H9 (cell line): ENCODE measurements at regions not wholly inside any gene's neighbourhood (a gene's known extent, or its start where the extent isn't known, plus 50 kb on each side); places are given as distances from the start of the nearest gene placed in this dataset.

Experiments
- DNase-seq: peaks from one replicate; pipeline ENCODE4 v3.0.0-alpha.2; 2017
- H2AFZ ChIP-seq: one replicate; pipeline ENCODE4 v1.6.1; 2013; ENCODE audit warnings: mild to moderate bottlenecking, low read length, control low read depth, moderate library complexity
- H2AK5ac ChIP-seq: 2 replicates; pipeline ENCODE4 v1.6.1; 2013; ENCODE audit warnings: low read length, control low read depth, mixed read lengths; ENCODE audit not compliant: insufficient read length
- H2BK120ac ChIP-seq: one replicate; pipeline ENCODE4 v1.6.1; 2013; ENCODE audit warnings: low read depth, mild to moderate bottlenecking, low read length, control low read depth, inconsistent platforms; ENCODE audit not compliant: poor library complexity, severe bottlenecking
- H2BK12ac ChIP-seq: 2 replicates; pipeline ENCODE4 v1.6.1; 2013; ENCODE audit warnings: low read length, control low read depth, mixed read lengths, low read depth; ENCODE audit not compliant: insufficient read length
- H2BK15ac ChIP-seq: 2 replicates; pipeline ENCODE4 v1.6.1; 2013; ENCODE audit warnings: low read depth, low read length, control low read depth
- H2BK20ac ChIP-seq: one replicate; pipeline ENCODE4 v1.6.1; 2013; ENCODE audit warnings: low read depth, mild to moderate bottlenecking, low read length, control low read depth, inconsistent platforms; ENCODE audit not compliant: poor library complexity, severe bottlenecking
- H2BK5ac ChIP-seq: 2 replicates; pipeline ENCODE4 v1.6.1; 2013; ENCODE audit warnings: low read length, control low read depth, mixed read lengths; ENCODE audit not compliant: insufficient read length
- H3K14ac ChIP-seq: 2 replicates; pipeline ENCODE4 v1.6.1; 2013; ENCODE audit warnings: low read length, control low read depth; ENCODE audit not compliant: insufficient read depth
- H3K18ac ChIP-seq: 2 replicates; pipeline ENCODE4 v1.6.1; 2013; ENCODE audit warnings: low read depth, mild to moderate bottlenecking, mixed read lengths, low read length, control low read depth; ENCODE audit not compliant: insufficient read length
- H3K23ac ChIP-seq: 2 replicates; pipeline ENCODE4 v1.6.1; 2013; ENCODE audit warnings: low read length, control low read depth, mixed read lengths, low read depth; ENCODE audit not compliant: insufficient read length
- H3K23me2 ChIP-seq: 2 replicates; pipeline ENCODE4 v1.6.1; 2013; ENCODE audit warnings: low read depth, mild to moderate bottlenecking, mixed read lengths, low read length, control low read depth; ENCODE audit not compliant: insufficient read length, poor library complexity, severe bottlenecking
- H3K27ac ChIP-seq: 2 replicates; pipeline ENCODE4 v1.5.1; 2013; ENCODE audit warnings: low read length, control low read depth, mixed read lengths, low read depth; ENCODE audit not compliant: insufficient read length
- H3K27me3 ChIP-seq: 2 replicates; pipeline ENCODE4 v1.6.1; 2013; ENCODE audit warnings: low read length, control low read depth, inconsistent platforms; ENCODE audit not compliant: insufficient read depth
- H3K4ac ChIP-seq: 2 replicates; pipeline ENCODE4 v1.6.1; 2013; ENCODE audit warnings: low read depth, mild to moderate bottlenecking, control low read depth, inconsistent platforms, low read length, moderate library complexity
- H3K4me1 ChIP-seq: 2 replicates; pipeline ENCODE4 v1.6.1; 2013; ENCODE audit warnings: low read length, control low read depth, inconsistent platforms; ENCODE audit not compliant: insufficient read depth
- H3K4me2 ChIP-seq: 2 replicates; pipeline ENCODE4 v1.6.1; 2013; ENCODE audit warnings: low read length, control low read depth, mixed read lengths; ENCODE audit not compliant: insufficient read length, insufficient read depth
- H3K56ac ChIP-seq: 2 replicates; pipeline ENCODE4 v1.6.1; 2013; ENCODE audit warnings: low read depth, mild to moderate bottlenecking, mixed read lengths, low read length, control low read depth; ENCODE audit not compliant: insufficient read length
- H3K79me1 ChIP-seq: 2 replicates; pipeline ENCODE4 v1.6.1; 2013; ENCODE audit warnings: low read depth, mild to moderate bottlenecking, moderate library complexity, low read length, control low read depth, inconsistent platforms; ENCODE audit not compliant: insufficient read depth, poor library complexity, severe bottlenecking
- H3K79me2 ChIP-seq: 2 replicates; pipeline ENCODE4 v1.6.1; 2013; ENCODE audit warnings: low read length, control low read depth, inconsistent platforms; ENCODE audit not compliant: insufficient read depth
- H3K9ac ChIP-seq: 2 replicates; pipeline ENCODE4 v1.6.1; 2013; ENCODE audit warnings: low read length, control low read depth, mixed read lengths; ENCODE audit not compliant: insufficient read length; ENCODE audit errors: extremely low read depth
- H3K9me3 ChIP-seq: one replicate; pipeline ENCODE4 v1.6.1; 2013; ENCODE audit warnings: low read depth, low read length, inconsistent platforms; ENCODE audit not compliant: control insufficient read depth
- H3T11ph ChIP-seq: one replicate; pipeline ENCODE4 v1.6.1; 2013; ENCODE audit warnings: mild to moderate bottlenecking, low read length, control low read depth, inconsistent platforms
- H4K20me1 ChIP-seq: one replicate; pipeline ENCODE4 v1.6.1; 2013; ENCODE audit not compliant: control insufficient read depth, insufficient read length, insufficient read depth
- H4K5ac ChIP-seq: 2 replicates; pipeline ENCODE4 v1.6.1; 2013; ENCODE audit warnings: low read depth, mild to moderate bottlenecking, mixed read lengths, low read length, control low read depth; ENCODE audit not compliant: insufficient read length
- H4K8ac ChIP-seq: replicated peaks from 2 replicates; pipeline ENCODE4 v1.6.1; 2013; ENCODE audit warnings: low read length, control low read depth, mixed read lengths, low read depth; ENCODE audit not compliant: insufficient read length
- H4K91ac ChIP-seq: 2 replicates; pipeline ENCODE4 v1.6.1; 2013; ENCODE audit warnings: low read depth, mild to moderate bottlenecking, moderate library complexity, mixed read lengths, low read length, control low read depth; ENCODE audit not compliant: insufficient read length
- H3K27ac Mint-ChIP-seq, 3 experiments: 2 replicates in 2 of 3; 3 replicates in 1 of 3; pipeline ENCODE4 v1.8.0; 2020 to 2021; ENCODE audit warnings: mixed read lengths in 3 of 3, mild to moderate bottlenecking in 1 of 3, moderate library complexity in 1 of 3
- H3K27me3 Mint-ChIP-seq: 2 replicates; pipeline ENCODE4 v1.8.0; 2021; ENCODE audit warnings: low read depth, mild to moderate bottlenecking, moderate library complexity, mixed read lengths
- H3K36me3 Mint-ChIP-seq, 3 experiments: 2 replicates in 2 of 3; 3 replicates in 1 of 3; pipeline ENCODE4 v1.8.0; 2020 to 2021; ENCODE audit warnings: low read depth in 3 of 3, mixed read lengths in 3 of 3; ENCODE audit not compliant: insufficient read depth in 1 of 3
- H3K4me1 Mint-ChIP-seq, 2 experiments: 2 replicates each; pipeline ENCODE4 v1.8.0; 2020; ENCODE audit warnings: mixed read lengths in 2 of 2
- H3K4me3 Mint-ChIP-seq, 2 experiments: 2 replicates in 1 of 2; 3 replicates in 1 of 2; pipeline ENCODE4 v1.8.0; 2020 to 2021; ENCODE audit warnings: mild to moderate bottlenecking in 2 of 2, mixed read lengths in 2 of 2, moderate library complexity in 1 of 2
- H3K9me3 Mint-ChIP-seq, 2 experiments: 2 replicates in 1 of 2; 3 replicates in 1 of 2; pipeline ENCODE4 v1.8.0; 2020; ENCODE audit warnings: mild to moderate bottlenecking in 2 of 2, mixed read lengths in 2 of 2, moderate library complexity in 1 of 2
- WGBS: extraction: QIAGEN DNeasy Blood & Tissue Kit; methylation state at CpG from one replicate; pipeline ENCODE4 v1.1.7; 2013; ENCODE audit warnings: missing lambda C conversion rate, low lambda C conversion rate, mixed read lengths; ENCODE audit not compliant: insufficient read length; ENCODE audit errors: extremely low coverage; 5-methylcytosine and 5-hydroxymethylcytosine counted together
- TF ChIP-seq, protein P1 (sequence below): fragments of 200-600 bp; sonication (generic); conservative IDR thresholded peaks from 3 replicates; pipeline ENCODE4 v1.8.0; 2021; ENCODE audit warnings: antibody characterized with exemption, mild to moderate bottlenecking

DNA sequence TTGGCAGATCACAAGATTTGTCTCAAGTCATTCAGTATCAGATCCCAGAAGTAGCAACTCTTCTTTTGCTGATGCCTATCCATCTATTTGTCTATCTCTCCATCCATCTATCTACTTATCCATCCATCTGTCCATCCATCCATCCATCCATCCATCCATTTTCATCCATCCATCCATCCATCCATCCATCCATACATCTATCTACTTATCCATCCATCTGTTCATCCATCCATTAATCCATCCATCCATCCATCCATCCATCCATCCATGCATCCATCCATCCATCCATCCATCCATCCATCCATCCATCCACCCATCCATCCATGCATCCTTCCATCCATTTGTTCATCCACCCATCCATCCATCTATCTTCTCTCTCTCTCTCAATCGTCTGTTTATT lies 142.7 kb downstream of the PFKFB3 start:
- no peak overlapping the region for H3K27ac ChIP-seq
- no CpG with 5 or more reads among the region's 1 CpG for WGBS
- Mint-ChIP-seq H3K4me3 (no peak overlapping the region), H3K4me1 (peaks cover 15 to 16% of the 10 kb centered on the region in 2 experiments), H3K27ac (no peak overlapping the region), H3K27me3 (peaks cover 2% of the 10 kb centered on the region; the same call in 1 of the 2 replicates), H3K9me3 (peaks cover 0 to 3% of the 10 kb centered on the region in 2 experiments; a peak in 1 of 5 replicates), H3K36me3 (no peaks in the 10 kb centered on the region)
- no peak overlapping the region for H2BK20ac ChIP-seq
- H3K9me3 ChIP-seq, result no peaks in the 10 kb centered on the region
- H3K23me2 ChIP-seq, result no peaks in the 10 kb centered on the region
- no peak overlapping the region for H2BK12ac ChIP-seq
- no peak overlapping the region for H2BK5ac ChIP-seq
- H4K91ac ChIP-seq, result no peak overlapping the region
- H4K20me1 ChIP-seq, result no peaks in the 10 kb centered on the region
- H3K4me1 ChIP-seq, result no peaks in the 10 kb centered on the region
- H3K18ac ChIP-seq, result no peak overlapping the region
- no peak overlapping the region for H2BK15ac ChIP-seq
- H3K56ac ChIP-seq, result no peak overlapping the region
- no peak overlapping the region for H2AFZ ChIP-seq
- H3K79me1 ChIP-seq, result no peaks in the 10 kb centered on the region
- H2BK120ac ChIP-seq, result no peak overlapping the region
- no peaks in the 10 kb centered on the region for H3K79me2 ChIP-seq
- no peak overlapping the region for H3K4ac ChIP-seq
- no peak overlapping the region for H3K4me2 ChIP-seq
- TF ChIP-seq, protein P1, sequence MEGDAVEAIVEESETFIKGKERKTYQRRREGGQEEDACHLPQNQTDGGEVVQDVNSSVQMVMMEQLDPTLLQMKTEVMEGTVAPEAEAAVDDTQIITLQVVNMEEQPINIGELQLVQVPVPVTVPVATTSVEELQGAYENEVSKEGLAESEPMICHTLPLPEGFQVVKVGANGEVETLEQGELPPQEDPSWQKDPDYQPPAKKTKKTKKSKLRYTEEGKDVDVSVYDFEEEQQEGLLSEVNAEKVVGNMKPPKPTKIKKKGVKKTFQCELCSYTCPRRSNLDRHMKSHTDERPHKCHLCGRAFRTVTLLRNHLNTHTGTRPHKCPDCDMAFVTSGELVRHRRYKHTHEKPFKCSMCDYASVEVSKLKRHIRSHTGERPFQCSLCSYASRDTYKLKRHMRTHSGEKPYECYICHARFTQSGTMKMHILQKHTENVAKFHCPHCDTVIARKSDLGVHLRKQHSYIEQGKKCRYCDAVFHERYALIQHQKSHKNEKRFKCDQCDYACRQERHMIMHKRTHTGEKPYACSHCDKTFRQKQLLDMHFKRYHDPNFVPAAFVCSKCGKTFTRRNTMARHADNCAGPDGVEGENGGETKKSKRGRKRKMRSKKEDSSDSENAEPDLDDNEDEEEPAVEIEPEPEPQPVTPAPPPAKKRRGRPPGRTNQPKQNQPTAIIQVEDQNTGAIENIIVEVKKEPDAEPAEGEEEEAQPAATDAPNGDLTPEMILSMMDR, result no peak
- no peak overlapping the region for H4K5ac ChIP-seq
- H3K14ac ChIP-seq, result no peak overlapping the region
- no peaks in the 10 kb centered on the region for H3K27me3 ChIP-seq
- H2AK5ac ChIP-seq, result no peak overlapping the region
- no peak overlapping the region for H4K8ac ChIP-seq
- no peak overlapping the region for H3K9ac ChIP-seq
- DNase-seq, result no peak
- H3K23ac ChIP-seq, result no peak overlapping the region
- H3T11ph ChIP-seq, result no peak overlapping the region
